BJ (cell line): ENCODE measurements at regions not wholly inside any gene's neighbourhood (a gene's known extent, or its start where the extent isn't known, plus 50 kb on each side); places are given as distances from the start of the nearest gene placed in this dataset.

ENCODE experiments used
- CTCF ChIA-PET: fragments of 350-600 bp; formaldehyde crosslinking; extraction: SDS; loops from one replicate; lab custom pipeline; 2021; ENCODE audit warnings: antibody characterized with exemption, inconsistent platforms; lab: Yijun Ruan, JAX
- POLR2A ChIA-PET: fragments of 300-600 bp; sonication (Branson Sonifier 250); formaldehyde crosslinking; extraction: SDS; loops from one replicate; lab custom pipeline; 2021; ENCODE audit warnings: antibody characterized with exemption; lab: Charles Lee
- DNase-seq: peaks from one replicate; pipeline ENCODE4 v3.0.0-alpha.2; 2011; ENCODE audit warnings: low read depth
- H3K27me3 ChIP-seq: 2 replicates; pipeline ENCODE4 v1.6.0; 2011; ENCODE audit warnings: low read length; ENCODE audit not compliant: control insufficient read depth, insufficient read depth
- H3K36me3 ChIP-seq: 2 replicates; pipeline ENCODE4 v1.5.1; 2011; ENCODE audit warnings: low read length; ENCODE audit not compliant: control insufficient read depth, insufficient read depth
- H3K4me3 ChIP-seq: 2 replicates; pipeline ENCODE4 v1.5.1; 2011; ENCODE audit warnings: low read depth, mild to moderate bottlenecking, control low read depth, low read length
- TF ChIP-seq, protein P1 (sequence below): IDR thresholded peaks from 2 replicates; pipeline ENCODE4 v1.5.1; 2011; ENCODE audit warnings: low read depth, mild to moderate bottlenecking, control low read depth, inconsistent platforms, low read length, moderate library complexity; ENCODE audit not compliant: insufficient read depth

DNA sequence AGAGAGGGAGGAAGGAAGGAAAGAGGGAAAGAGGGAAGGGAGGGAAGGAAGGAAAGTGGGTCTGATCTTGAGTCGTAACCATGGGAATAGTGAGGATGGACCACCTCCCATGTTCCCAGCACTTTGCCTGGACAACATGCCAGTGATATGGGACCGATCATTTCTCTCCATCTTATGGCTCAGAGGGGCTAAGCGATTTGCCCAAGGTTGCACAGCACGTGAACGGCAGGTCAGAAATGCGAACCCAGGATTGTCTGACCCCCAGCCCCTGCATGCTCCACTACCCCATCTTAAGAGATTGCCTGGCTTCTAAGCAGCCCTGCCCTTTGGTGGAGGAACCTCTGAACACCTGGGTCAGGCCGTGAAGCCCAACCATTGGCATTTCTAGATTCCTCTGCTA is 109.0 kb upstream of the CARD11 start:
- CTCF ChIA-PET: no interaction called here
- Histone ChIP-seq H3K4me3 (no peak overlapping the region), H3K27me3 (no peaks in the 10 kb centered on the region), H3K36me3 (no peaks in the 10 kb centered on the region)
- no peak for DNase-seq
- TF ChIP-seq, protein P1, sequence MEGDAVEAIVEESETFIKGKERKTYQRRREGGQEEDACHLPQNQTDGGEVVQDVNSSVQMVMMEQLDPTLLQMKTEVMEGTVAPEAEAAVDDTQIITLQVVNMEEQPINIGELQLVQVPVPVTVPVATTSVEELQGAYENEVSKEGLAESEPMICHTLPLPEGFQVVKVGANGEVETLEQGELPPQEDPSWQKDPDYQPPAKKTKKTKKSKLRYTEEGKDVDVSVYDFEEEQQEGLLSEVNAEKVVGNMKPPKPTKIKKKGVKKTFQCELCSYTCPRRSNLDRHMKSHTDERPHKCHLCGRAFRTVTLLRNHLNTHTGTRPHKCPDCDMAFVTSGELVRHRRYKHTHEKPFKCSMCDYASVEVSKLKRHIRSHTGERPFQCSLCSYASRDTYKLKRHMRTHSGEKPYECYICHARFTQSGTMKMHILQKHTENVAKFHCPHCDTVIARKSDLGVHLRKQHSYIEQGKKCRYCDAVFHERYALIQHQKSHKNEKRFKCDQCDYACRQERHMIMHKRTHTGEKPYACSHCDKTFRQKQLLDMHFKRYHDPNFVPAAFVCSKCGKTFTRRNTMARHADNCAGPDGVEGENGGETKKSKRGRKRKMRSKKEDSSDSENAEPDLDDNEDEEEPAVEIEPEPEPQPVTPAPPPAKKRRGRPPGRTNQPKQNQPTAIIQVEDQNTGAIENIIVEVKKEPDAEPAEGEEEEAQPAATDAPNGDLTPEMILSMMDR: no peak
- POLR2A ChIA-PET: no interaction called here

DNA sequence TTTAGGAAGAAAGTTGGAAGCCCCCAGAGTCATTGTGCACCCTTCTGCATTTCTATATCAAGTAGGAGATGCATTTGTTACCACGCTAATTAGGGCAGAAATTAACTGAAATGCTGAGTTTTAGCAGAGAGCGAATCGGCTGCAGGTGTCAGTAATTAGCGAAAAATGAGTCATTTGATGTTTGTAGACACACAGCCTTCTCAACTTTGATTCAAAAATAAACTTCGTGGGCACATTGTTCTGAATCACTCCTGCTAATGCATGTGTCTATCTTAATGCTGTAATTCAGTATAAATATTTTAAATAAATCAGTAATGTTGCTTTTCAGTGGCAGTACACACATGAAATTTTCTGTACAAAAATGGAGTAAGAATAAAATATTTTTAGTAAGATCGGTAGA is 109.5 kb upstream of the CARD11 start:
- ChIA-PET CTCF (interaction anchor here (2.4 kb wide), 1 partner anchor 289 kb away, joined by 14 read pairs; no protein-coding TSS in a partner anchor), POLR2A (no interaction called here)
- no peak for DNase-seq
- TF ChIP-seq, protein P1: no peak
- H3K4me3 ChIP-seq: no peak overlapping the region
- no peaks in the 10 kb centered on the region for H3K36me3 ChIP-seq
- no peaks in the 10 kb centered on the region for H3K27me3 ChIP-seq

DNA sequence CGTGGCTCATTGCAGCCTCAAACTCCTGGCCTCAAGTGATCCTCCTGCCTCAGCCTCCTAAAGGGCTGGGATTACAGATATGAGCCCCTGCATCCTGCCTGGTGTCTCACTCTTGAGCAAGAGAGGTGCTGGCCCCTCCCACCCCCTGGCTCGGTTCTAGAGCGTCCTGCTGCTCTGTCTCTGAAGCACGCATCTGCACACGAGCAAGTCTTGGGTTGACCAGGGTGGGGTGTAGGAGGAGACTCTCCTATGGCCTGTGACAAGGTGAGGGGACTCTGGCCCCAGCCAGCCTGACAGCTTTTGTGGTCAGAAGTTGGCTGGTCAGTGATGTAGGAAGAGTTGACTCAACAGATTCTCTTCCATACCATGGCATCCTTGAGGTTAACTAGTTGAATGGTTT is 110.7 kb upstream of the CARD11 start:
- no peak for DNase-seq
- ChIA-PET CTCF (interaction anchor here (0.7 to 2.4 kb wide), 4 partner anchors 288 to 484 kb away, joined by 3 to 14 read pairs (median 10); no protein-coding TSS in a partner anchor), POLR2A (no interaction called here)
- TF ChIP-seq, protein P1: no peak
- Histone ChIP-seq H3K27me3 (no peaks in the 10 kb centered on the region), H3K4me3 (no peak overlapping the region), H3K36me3 (no peaks in the 10 kb centered on the region)

DNA sequence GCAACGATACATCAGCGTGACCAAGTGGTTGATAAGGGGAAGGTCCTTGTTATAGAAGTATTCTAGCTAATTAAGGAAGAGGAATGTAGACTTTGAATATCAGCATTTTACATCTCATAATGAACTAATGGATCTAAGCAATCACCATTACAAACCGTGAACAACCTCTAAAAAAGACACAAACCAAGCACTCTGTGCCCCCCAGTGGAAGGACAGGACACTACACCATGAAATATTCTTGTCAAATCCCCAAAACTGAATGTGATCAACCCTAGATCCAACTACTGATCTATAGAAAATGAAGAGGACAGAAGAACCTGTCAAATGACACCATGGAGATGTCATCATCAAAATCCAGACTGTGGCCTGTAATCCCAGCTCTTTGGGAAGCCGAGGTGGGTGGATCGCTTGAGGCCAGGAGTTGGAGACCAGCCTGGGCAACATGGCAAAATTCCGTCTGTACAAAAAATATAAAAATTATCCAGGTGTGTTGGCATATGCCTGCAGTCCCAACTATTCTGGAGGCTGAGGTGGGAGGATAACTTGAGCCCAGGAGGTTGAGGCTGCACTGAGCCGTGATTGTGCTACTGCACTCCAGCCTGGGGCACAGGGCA is 111.3 kb upstream of the CARD11 start:
- ChIA-PET POLR2A (no interaction called here), CTCF (interaction anchor here (0.7 to 2.4 kb wide), 7 partner anchors 9 to 484 kb away, joined by 3 to 14 read pairs (median 5); no protein-coding TSS in a partner anchor)
- H3K4me3 ChIP-seq: no peak overlapping the region
- peak; percentile 0 for DNase-seq
- TF ChIP-seq, protein P1: peak; percentile 68
- H3K27me3 ChIP-seq: no peaks in the 10 kb centered on the region
- no peaks in the 10 kb centered on the region for H3K36me3 ChIP-seq

DNA sequence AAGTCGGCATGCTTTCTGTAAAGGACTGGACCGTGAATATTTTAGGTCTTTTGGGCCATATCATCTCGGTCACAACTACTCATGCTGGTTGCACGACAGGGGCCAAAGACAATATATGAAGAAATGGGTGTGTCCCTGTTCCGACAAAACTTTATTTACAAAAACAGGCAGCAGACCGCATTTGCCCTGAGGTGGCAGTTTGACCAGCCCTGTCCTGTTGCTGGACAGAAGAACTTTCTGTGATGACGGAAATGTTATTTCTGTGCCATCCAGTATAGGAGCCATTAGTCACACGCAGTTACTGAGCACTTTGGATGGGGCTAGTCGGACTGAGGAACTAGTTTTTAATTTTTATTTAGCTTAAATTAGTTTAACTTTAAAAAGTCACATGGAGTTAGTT is 112.8 kb upstream of the CARD11 start:
- Histone ChIP-seq H3K4me3 (no peak overlapping the region), H3K36me3 (no peaks in the 10 kb centered on the region), H3K27me3 (no peaks in the 10 kb centered on the region)
- CTCF ChIA-PET: interaction anchor here (1.0 to 2.1 kb wide), 2 partner anchors 270 to 486 kb away, joined by 3 to 5 read pairs; no protein-coding TSS in a partner anchor
- TF ChIP-seq, protein P1: no peak
- POLR2A ChIA-PET: no interaction called here
- no peak for DNase-seq
